ENCODE measurements at regions not wholly inside any gene's neighbourhood (a gene's known extent, or its start where the extent isn't known, plus 50 kb on each side); places are given as distances from the start of the nearest gene placed in this dataset.
"Not testable (repeated sequence)": the region's sequence is repeated elsewhere in the genome, so short reads cannot be mapped to it uniquely, and the experiment has no call there.

DNA sequence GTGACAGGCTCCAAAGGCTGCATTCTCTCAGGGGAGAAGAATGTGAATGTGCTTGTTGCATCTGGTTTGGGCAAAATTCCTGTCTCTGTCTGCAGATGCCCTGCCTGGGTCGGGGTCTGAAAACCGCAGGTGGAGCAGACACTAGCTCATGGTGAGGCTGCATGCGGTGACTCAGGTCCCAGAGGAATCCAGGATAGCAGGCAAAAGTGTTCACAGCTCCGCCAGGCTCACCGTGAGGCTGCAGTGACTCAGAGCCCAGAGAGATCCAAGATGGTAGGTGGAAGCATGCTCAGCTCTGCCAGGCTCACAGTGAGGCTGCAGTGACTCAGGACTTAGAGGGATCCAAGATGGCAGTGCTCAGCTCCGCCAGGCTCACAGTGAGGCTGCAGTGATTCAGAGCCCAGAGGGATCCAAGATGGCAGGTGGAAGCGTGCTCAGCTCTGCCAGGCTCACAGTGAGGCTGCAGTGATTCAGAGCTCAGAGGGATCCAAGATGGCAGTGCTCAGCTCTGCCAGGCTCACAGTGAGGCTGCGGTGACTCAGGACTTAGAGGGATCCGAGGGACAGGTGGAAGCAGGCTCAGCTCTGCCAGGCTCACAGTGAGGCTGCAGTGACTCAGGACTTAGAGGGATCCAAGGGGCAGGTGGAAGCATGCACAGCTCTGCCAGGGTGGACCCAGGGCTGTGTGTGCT is 200.5 kb downstream of the ACKR3 start:
- peak; percentile 98 to 99 for DNase-seq (ENCODE audit: low read depth in 2 of 2)

DNA sequence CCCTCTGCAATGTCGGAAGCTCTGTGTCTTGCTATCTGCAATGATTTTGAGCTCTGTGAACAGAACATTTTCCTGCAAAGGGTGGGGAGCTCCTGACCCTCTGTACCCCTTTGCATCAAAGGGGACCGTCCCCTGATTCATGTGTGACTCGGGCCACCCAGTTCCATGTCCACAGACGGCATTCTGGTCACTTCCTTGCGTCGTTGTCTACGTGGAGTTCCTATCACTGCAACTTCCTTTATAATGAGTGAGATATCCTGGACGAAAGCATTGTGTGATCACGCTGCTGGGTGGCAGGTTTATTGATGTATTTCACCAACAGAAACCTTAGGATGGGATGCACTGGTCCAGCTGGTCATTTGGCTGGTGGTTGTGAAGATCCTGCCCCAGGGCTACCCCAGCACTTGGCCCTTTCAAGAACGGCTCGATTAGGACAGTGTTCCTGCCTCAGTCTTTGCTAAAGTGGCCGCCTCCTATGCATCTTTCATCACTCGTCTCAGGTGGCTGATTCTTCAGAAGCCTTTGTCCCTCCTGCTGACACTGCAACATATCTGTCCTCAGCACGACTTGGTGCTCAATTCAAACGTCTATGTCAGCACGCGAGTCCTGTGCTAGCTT is 202.7 kb downstream of the ACKR3 start:
- no peak for DNase-seq (ENCODE audit: low read depth in 2 of 2)

DNA sequence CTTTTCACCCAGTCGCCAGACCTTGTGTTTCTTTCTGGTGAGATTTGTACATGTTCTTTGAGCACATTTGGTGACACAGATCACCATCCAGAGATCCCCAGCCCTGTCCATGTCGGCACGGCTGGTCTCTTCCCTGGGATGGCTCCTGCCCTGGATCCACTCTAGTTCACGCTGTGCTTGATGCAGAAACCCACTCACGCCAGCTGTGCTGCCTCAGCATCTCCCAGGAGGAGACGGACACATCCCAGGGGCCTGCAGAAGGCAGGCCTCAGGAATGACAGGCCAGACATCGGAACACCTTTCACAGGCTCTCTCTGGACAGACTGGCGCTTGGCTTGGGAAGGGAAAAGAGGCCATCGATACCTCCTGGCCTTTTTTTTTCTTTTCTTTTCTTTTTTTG is 203.6 kb downstream of the ACKR3 start:
- no peak for DNase-seq (ENCODE audit: low read depth in 2 of 2)

DNA sequence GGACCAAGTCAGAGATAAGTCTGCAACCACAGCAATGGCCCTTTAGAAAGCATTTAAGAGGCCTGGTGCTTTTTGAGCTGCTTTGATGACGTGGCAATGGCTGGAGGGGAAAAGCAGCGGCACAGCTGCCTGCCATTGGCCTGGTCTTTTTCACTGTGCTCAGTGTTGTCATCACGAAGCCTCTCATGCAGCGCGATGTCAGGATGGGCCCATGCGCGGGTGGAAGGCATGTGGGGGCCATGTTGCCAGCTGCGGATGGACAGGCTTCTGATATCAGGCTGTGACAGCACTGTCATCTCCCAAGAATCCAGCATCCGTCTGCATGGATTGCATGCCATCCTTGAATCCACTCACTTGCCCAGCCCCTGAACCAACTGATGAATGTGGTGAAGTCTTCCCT is 204.5 kb downstream of the ACKR3 start:
- no peak for DNase-seq (ENCODE audit: low read depth in 2 of 2)

- DNase-seq (ENCODE audit: low read depth in 2 of 2) = no peak
These were observed 205.9 kb downstream of the ACKR3 start for GRCh38 chr2:236775511-236775910.

DNA sequence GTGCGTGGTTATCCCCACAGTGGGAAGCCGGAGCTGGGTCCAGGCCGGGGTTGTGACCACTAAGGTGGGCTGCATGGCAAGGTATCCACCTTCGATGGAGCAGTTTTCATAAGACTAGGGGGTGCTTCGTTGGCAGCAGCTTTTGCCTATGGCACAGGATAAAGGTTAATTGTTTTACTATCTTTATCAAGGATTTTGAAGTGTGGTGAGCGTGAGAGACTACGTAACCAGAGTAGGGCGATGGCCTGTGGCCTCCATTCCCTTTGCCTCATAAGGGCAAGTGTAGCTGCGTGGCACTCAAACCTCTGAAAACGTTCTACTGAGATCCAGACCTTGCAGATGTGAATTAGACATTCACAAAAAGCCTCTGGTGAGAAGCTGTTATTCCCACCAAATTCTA is 206.6 kb downstream of the ACKR3 start:
- no peak for DNase-seq (ENCODE audit: low read depth in 2 of 2)

GRCh38 chr2:236776695-236777251 is 207.1 kb downstream of the ACKR3 start:
- peak; percentile 66 for DNase-seq (ENCODE audit: low read depth in 2 of 2)

DNA sequence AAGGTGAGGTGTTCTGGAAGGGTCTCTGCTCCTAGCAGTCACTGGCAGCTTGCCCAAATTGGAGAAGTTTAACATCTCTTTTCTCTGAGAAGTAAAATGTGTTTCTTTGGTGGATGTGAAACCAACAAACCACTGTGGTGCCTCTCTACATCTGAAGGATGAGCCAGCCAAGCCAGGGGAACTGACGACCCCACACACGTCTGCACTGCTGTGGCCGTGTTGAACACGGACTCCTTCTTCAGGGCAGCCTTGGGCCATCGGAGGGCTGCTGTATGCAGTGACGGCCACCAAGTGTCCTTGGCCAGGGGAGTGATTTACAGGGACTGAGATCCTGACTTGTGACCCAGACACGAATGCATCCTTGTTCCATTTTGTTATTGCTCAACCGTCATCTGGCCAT is 207.8 kb downstream of the ACKR3 start:
- DNase-seq (ENCODE audit: low read depth in 2 of 2) = no peak

- DNase-seq (ENCODE audit: low read depth in 2 of 2) = no peak
These were observed 212.6 kb downstream of the ACKR3 start for GRCh38 chr2:236781933-236782816.

DNA sequence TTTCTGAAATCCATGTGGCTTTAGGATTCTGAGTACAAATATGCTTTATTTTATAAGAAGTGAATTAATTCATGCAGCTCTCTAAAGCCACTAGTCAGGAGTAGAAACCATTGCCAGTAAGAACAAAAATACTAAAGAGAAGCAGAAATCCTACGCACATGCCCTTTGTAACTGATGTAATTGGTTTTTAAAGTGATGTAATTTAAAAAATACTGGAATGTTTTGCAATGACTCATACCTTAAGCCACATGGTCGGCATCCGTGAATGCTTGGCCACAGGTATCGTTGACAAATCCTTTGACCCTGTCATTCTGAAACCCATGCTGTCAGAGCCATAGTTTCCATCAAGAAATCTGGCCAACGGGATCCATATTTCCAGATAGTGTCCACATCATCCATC is 213.3 kb downstream of the ACKR3 start:
- DNase-seq (ENCODE audit: low read depth in 2 of 2) = no peak

DNA sequence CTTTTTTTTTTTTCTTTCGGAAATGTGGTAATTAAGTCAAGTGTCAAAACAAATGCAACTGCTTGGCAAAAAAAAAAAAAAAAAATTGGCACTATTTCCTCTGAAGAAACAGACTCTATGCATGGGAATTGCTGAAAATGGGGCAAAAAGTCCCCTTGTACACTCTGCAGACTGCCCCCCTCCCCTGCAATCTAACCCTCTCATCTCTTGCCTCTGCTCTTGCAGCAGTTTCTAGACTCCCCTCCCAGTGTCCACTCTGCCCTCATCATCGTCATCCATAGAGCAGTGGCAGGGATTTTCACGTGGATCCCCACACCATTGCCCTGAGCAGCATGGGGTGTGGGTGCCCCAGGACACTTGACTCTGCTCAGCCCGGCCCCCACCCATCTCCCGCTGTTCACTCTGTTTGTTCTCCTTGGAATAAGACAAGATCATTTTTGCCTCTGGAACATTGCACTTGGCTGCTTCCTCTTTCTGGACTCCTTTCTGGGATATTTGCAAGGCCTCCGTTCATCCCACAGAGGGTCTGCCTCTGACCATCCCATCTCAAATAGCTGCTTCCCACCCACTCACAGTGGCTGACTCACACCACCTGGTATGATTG is 213.9 kb downstream of the ACKR3 start:
- no peak for DNase-seq (ENCODE audit: low read depth in 2 of 2)

- no peak for DNase-seq (ENCODE audit: low read depth in 2 of 2)
These were observed 216.0 kb downstream of the ACKR3 start for GRCh38 chr2:236785611-236786057.

DNA sequence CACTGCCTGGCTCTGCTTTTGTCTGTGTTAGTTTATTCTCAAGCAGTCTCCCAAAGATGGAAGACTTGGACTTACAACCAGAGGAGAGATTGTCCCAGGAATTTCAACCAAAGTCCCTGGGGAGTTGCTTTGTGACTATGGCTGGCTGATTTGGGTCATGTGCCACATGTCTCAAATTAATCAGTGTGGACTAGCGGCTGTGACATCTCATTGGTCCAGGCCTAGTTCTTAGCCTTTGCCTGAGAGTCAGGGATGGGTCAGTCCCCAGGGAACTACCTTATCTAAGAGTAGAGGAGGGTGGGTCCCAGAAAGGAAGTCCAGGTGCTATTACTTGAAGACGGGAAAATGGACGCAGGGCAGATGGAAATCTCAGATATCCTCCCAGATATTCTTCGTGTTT is 217.1 kb downstream of the ACKR3 start:
- DNase-seq (ENCODE audit: low read depth in 2 of 2) = no peak

- not testable (repeated sequence) for DNase-seq (ENCODE audit: low read depth in 2 of 2)
These were observed 217.8 kb downstream of the ACKR3 start for GRCh38 chr2:236787376-236787775.

DNA sequence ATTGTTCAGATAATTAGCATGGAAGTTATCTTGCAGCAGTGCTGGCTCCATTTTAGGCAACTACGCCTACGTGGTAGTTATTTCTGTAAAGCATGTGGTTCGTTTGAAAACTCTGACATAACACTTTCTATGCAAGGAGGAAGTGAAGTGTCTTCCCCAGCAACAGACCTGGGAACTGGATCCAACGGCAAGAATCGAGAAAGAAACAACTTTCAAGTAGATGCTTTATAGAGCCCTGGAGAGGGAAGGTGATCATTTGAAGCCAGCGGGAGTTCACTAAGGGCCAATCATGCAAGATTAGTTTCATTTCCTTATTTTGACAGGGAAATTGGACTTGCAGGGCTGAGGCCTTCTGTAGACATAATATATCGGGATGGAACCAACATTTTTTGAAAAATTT is 218.3 kb downstream of the ACKR3 start:
- DNase-seq (ENCODE audit: low read depth in 2 of 2) = no peak

DNA sequence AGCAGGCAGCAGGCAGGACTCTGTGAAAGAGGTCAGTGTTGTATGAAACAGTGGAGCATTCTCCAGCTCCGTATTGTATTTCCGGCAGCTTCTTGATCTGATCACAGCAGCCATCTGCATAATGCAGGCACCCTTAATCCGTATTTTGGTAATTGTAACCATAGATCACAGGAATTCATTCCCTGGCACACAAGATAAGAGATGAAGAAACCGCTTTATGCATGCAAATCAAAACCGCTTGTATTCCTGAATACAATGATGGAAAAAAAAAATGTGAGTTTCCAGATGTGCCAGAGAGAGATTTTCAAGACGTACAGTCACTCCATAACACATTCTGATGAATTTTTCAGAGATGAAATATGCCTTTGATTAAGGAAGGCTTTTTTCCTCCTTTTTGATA is 221.3 kb downstream of the ACKR3 start:
- peak; percentile 82 to 84 for DNase-seq (ENCODE audit: low read depth in 2 of 2)

- no peak for DNase-seq (ENCODE audit: low read depth in 2 of 2)
These were observed 223.7 kb downstream of the ACKR3 start for GRCh38 chr2:236793023-236794011.

DNA sequence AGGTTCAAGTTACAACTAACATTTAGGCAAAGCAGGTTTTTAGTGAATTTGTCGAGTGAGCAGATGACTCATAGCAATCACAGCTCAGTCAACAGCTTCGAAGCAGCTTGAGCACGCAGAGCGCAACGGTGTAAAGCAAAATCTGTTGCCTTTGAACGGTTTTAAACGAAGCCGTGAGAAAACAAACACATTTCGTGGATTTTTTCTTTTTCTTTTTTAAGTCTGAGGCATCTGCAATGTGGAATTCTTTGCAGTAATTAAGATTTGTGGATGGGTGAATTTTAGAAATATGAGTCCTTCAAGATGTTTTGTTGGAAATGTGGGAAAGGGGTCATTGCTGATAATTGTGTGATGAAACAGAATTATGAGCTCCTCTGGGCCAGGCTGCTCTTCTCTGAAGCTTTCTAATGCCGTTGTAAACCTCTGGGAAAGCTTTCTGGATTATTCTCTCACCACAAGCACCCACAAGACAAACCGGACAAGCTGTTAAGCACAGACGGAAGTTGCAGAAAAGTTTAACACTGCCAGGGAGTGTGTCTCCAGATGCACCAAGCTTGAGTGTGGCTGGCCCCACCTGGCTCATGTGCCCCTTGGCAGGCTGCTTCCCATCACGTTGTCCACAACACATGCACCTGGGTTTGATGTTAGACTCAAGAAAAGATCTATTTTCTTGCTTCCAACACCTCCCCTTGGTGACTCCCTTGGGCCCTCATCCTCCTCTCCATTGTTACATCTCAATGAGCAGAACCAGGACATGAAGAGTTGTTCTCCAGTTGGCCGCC is 224.7 kb downstream of the ACKR3 start:
- peak; percentile 87 to 88 for DNase-seq (ENCODE audit: low read depth in 2 of 2)

DNA sequence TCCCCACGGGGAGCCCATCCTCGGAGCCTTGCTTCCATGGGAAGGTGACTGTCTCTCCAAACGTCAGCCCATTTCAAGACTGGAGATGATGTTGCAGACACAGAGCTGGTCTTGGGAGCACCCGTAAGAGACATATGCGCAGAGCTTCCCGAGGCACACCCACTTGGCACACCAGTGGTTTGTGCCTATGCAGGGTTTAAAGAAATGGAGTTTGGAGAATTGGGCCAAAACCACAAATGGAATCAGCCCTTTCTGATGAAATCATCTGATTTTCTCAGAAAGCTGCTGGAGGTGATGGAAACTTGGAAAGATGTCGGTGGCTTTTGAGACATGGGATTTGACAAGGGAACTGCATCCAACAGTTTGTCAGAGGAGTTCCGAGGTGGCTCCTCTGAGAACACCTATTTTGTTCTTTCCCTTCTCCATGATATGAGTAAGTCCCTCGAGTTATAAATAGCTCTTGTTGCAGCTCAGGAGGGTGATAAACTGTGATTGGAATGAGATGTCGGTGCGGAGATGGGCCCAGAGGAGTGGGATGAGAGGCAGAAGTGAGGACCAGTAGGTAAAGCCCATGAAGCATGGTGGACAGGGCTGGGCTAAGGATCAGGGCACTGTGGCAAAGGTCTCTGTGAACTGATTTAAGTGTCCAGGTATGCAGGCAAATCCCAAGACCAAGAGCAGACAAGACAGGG is 225.7 kb downstream of the ACKR3 start:
- DNase-seq (ENCODE audit: low read depth in 2 of 2) = no peak

Data from fibroblast of skin of left quadriceps (primary cell).